ENCODE measurements at regions not wholly inside any gene's neighbourhood (a gene's known extent, or its start where the extent isn't known, plus 50 kb on each side); places are given as distances from the start of the nearest gene placed in this dataset.

DNA sequence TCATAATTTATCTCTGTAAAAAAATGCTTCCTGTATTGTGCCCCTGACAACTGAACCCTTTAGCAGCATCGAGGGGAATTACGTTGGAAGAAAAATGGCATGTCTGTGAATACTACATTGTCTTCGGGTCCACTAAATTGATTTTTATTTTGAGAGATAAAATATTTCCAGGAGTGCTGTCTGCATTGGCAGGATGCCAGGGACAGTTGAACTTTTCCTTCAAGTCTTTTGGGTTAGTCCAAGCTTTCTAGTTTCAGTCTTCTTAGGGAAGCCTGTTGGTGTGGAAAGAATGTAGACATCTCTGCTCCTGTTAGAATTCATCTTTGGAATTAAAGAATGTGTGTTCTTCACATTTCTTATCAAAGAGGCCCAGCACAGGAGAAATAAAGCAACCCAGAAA, 557.9 kb downstream of the TMEM114 start:
- TF ChIP-seq, protein P1, sequence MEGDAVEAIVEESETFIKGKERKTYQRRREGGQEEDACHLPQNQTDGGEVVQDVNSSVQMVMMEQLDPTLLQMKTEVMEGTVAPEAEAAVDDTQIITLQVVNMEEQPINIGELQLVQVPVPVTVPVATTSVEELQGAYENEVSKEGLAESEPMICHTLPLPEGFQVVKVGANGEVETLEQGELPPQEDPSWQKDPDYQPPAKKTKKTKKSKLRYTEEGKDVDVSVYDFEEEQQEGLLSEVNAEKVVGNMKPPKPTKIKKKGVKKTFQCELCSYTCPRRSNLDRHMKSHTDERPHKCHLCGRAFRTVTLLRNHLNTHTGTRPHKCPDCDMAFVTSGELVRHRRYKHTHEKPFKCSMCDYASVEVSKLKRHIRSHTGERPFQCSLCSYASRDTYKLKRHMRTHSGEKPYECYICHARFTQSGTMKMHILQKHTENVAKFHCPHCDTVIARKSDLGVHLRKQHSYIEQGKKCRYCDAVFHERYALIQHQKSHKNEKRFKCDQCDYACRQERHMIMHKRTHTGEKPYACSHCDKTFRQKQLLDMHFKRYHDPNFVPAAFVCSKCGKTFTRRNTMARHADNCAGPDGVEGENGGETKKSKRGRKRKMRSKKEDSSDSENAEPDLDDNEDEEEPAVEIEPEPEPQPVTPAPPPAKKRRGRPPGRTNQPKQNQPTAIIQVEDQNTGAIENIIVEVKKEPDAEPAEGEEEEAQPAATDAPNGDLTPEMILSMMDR (IDR thresholded peaks at IDR 0.05), result no peak
- TF ChIP-seq POLR2A (IDR thresholded peaks at IDR 0.05), result no peak
